BLaER1 treated with 17β-estradiol and CSF1 and Interleukin-3, amounts not matched to agents 10 nM and 100 nM (cell line): ENCODE measurements at regions not wholly inside any gene's neighbourhood (a gene's known extent, or its start where the extent isn't known, plus 50 kb on each side); places are given as distances from the start of the nearest gene placed in this dataset.

ENCODE experiments used
- H3K27ac ChIP-seq, 11 experiments: shearing (Covaris generic); formaldehyde crosslinking; 2 replicates each; pipeline ENCODE4 v1.8.1; 2022
- H3K27me3 ChIP-seq, 11 experiments: shearing (Covaris generic); formaldehyde crosslinking; 2 replicates each; pipeline ENCODE4 v1.8.1; 2022
- H3K36me3 ChIP-seq, 11 experiments: shearing (Covaris generic); formaldehyde crosslinking; 2 replicates each; pipeline ENCODE4 v1.8.1; 2022
- H3K4me1 ChIP-seq, 10 experiments: shearing (Covaris generic); formaldehyde crosslinking; 2 replicates each; pipeline ENCODE4 v1.8.1; 2022
- H3K4me2 ChIP-seq, 11 experiments: shearing (Covaris generic); formaldehyde crosslinking; 2 replicates each; pipeline ENCODE4 v1.8.1; 2022
- H3K4me3 ChIP-seq, 10 experiments: shearing (Covaris generic); formaldehyde crosslinking; 2 replicates each; pipeline ENCODE4 v1.8.1; 2022
- H3K9ac ChIP-seq, 11 experiments: shearing (Covaris generic); formaldehyde crosslinking; 2 replicates each; pipeline ENCODE4 v1.8.1; 2022
- H3K9me3 ChIP-seq, 11 experiments: shearing (Covaris generic); formaldehyde crosslinking; replicated peaks in 1 of 11; 2 replicates each; pipeline ENCODE4 v1.8.1; 2022
- H4K20me1 ChIP-seq, 11 experiments: shearing (Covaris generic); formaldehyde crosslinking; 2 replicates each; pipeline ENCODE4 v1.8.1; 2022
- Cebpa-rat ChIP-seq, 11 experiments: shearing (Covaris generic); IDR thresholded peaks; 2 replicates each; pipeline ENCODE4 v1.8.1; 2022

GRCh38 chr20:6870559-6870958 is 103.1 kb downstream of the BMP2 start:
- H3K9ac ChIP-seq: no peak overlapping the region
- no peak overlapping the region for H3K27ac ChIP-seq
- H3K9me3 ChIP-seq: no peaks in the 10 kb centered on the region
- no peaks in the 10 kb centered on the region for H3K4me1 ChIP-seq
- H4K20me1 ChIP-seq: no peaks in the 10 kb centered on the region
- TF ChIP-seq Cebpa-rat (IDR thresholded peaks at IDR 0.05): no peak
- no peak overlapping the region for H3K4me2 ChIP-seq
- no peaks in the 10 kb centered on the region for H3K36me3 ChIP-seq
- H3K4me3 ChIP-seq: no peak overlapping the region
- H3K27me3 ChIP-seq: no peaks in the 10 kb centered on the region

GRCh38 chr20:6877633-6878032 is 110.1 kb downstream of the BMP2 start:
- Histone ChIP-seq H4K20me1 (no peaks in the 10 kb centered on the region), H3K27me3 (no peaks in the 10 kb centered on the region), H3K4me3 (no peak overlapping the region), H3K4me2 (no peak overlapping the region), H3K9ac (no peak overlapping the region), H3K4me1 (no peaks in the 10 kb centered on the region), H3K27ac (no peak overlapping the region), H3K9me3 (no peaks in the 10 kb centered on the region), H3K36me3 (no peaks in the 10 kb centered on the region)
- no peak for TF ChIP-seq Cebpa-rat (IDR thresholded peaks at IDR 0.05)

DNA sequence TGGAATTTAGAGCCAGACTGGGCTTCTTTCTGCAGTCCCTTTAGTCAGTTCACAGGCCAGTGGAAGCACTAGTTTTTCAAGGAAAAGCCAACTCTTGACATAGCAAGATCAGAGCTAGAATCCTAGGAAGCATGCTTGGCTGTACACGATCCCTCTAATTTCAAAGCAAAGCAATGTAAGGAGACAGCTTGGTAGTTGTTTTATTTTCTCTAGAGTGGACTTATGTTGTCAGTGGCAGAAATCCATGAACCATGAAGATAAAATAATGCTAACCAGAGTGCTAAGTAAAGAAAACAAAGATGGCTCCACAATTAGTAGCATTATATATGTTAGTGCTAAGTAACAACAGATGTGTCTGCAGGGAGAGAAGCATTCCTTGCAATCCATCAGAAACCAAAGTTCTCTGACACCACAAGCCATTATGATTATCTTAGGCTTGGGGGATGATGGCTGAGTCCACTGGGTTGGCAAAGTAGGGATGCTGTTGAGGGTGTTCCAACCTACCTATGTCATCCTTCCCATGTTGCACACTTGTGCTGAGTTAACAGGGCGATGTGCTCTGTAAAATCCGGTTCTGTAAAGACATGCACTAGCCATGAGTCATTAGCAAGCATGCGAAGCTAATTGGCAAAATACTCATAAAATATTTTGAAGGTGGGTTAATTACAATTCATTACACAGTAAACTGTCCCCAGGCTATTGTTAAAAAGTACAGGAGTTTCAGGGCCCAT is 115.2 kb downstream of the BMP2 start:
- H3K4me2 ChIP-seq: no peak overlapping the region
- H3K9me3 ChIP-seq: no peaks in the 10 kb centered on the region
- no peaks in the 10 kb centered on the region for H3K27me3 ChIP-seq
- H3K36me3 ChIP-seq: no peaks in the 10 kb centered on the region
- no peak for TF ChIP-seq Cebpa-rat (IDR thresholded peaks at IDR 0.05)
- peaks cover 0 to 6% (median 0%) of the 10 kb centered on the region in 10 experiments; a peak in 5 of 20 replicates for H3K4me1 ChIP-seq
- no peak overlapping the region for H3K27ac ChIP-seq
- H3K9ac ChIP-seq: no peak overlapping the region
- H4K20me1 ChIP-seq: no peaks in the 10 kb centered on the region
- no peak overlapping the region for H3K4me3 ChIP-seq

GRCh38 chr20:6884114-6884513 is 116.6 kb downstream of the BMP2 start:
- H3K27me3 ChIP-seq: no peaks in the 10 kb centered on the region
- no peaks in the 10 kb centered on the region for H4K20me1 ChIP-seq
- H3K27ac ChIP-seq: no peak overlapping the region
- H3K4me3 ChIP-seq: no peak overlapping the region
- TF ChIP-seq Cebpa-rat (IDR thresholded peaks at IDR 0.05): no peak
- no peak overlapping the region for H3K9ac ChIP-seq
- H3K36me3 ChIP-seq: no peaks in the 10 kb centered on the region
- H3K4me1 ChIP-seq: peaks cover 0 to 15% (median 2%) of the 10 kb centered on the region in 10 experiments; a peak in 8 of 20 replicates
- H3K4me2 ChIP-seq: peak overlapping the region in 2 of 11 experiments; percentile 11 to 23; a peak in 2 of 22 replicates
- no peaks in the 10 kb centered on the region for H3K9me3 ChIP-seq

DNA sequence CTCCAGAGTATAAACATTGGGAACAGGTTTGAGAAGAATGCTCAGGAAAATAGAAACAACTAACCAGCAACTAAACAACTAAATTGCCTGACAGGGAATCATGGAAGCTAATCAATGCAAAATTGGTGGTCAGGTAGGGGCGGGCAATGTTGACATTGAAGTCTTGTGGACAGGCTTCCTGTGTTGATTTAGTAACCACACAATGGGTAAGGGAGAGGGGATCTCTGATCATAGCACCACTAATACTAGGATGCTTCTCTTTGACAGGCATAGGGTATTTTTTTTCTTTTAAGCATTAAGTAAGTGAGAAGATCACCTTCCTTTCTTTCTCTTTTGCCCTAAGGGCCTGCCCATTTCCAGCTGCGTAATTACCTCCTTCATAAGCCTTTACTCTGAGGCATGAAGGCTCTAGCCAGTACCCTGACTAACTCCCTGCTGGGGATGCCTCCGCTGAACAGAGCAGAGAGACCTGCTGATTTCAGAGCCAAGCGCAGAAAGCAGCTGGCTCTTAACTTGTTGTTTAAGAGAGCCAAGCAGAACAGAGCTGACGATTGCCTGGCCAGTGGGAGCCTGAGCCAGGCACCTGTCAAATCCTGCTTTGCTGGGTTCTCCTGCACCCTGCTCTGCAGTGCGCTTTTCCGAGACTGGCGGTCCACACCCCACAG is 118.7 kb downstream of the BMP2 start:
- H3K4me1 ChIP-seq: peaks cover 0 to 17% (median 2%) of the 10 kb centered on the region in 10 experiments; a peak in 8 of 20 replicates
- H3K36me3 ChIP-seq: no peaks in the 10 kb centered on the region
- no peak overlapping the region for H3K27ac ChIP-seq
- no peak for TF ChIP-seq Cebpa-rat (IDR thresholded peaks at IDR 0.05)
- H3K9me3 ChIP-seq: no peaks in the 10 kb centered on the region
- H4K20me1 ChIP-seq: no peaks in the 10 kb centered on the region
- H3K4me2 ChIP-seq: no peak overlapping the region
- no peak overlapping the region for H3K9ac ChIP-seq
- H3K27me3 ChIP-seq: no peaks in the 10 kb centered on the region
- H3K4me3 ChIP-seq: no peak overlapping the region

GRCh38 chr20:6887966-6888365 is 120.5 kb downstream of the BMP2 start:
- no peaks in the 10 kb centered on the region for H3K27me3 ChIP-seq
- no peaks in the 10 kb centered on the region for H3K9me3 ChIP-seq
- TF ChIP-seq Cebpa-rat (IDR thresholded peaks at IDR 0.05): no peak
- no peaks in the 10 kb centered on the region for H4K20me1 ChIP-seq
- H3K4me2 ChIP-seq: 0 out of 22 replicates have a peak overlapping the region, but pooled peaks of 1 of the 11 experiments have one; percentile 19
- H3K4me3 ChIP-seq: no peak overlapping the region
- no peaks in the 10 kb centered on the region for H3K36me3 ChIP-seq
- H3K9ac ChIP-seq: no peak overlapping the region
- no peak overlapping the region for H3K27ac ChIP-seq
- H3K4me1 ChIP-seq: peaks cover 0 to 17% (median 2%) of the 10 kb centered on the region in 10 experiments; a peak in 8 of 20 replicates

GRCh38 chr20:6888736-6889395 is 121.4 kb downstream of the BMP2 start:
- H3K4me3 ChIP-seq: no peak overlapping the region
- no peaks in the 10 kb centered on the region for H3K9me3 ChIP-seq
- no peaks in the 10 kb centered on the region for H4K20me1 ChIP-seq
- H3K27me3 ChIP-seq: no peaks in the 10 kb centered on the region
- H3K4me2 ChIP-seq: peak overlapping the region in 4 of 11 experiments; percentile 19 to 46 (median 38); a peak in 7 of 22 replicates
- no peaks in the 10 kb centered on the region for H3K36me3 ChIP-seq
- H3K4me1 ChIP-seq: peaks cover 0 to 17% (median 2%) of the 10 kb centered on the region in 10 experiments; a peak in 8 of 20 replicates
- no peak overlapping the region for H3K27ac ChIP-seq
- no peak for TF ChIP-seq Cebpa-rat (IDR thresholded peaks at IDR 0.05)
- H3K9ac ChIP-seq: no peak overlapping the region

GRCh38 chr20:6892724-6893123 is 125.2 kb downstream of the BMP2 start:
- Histone ChIP-seq H4K20me1 (no peaks in the 10 kb centered on the region), H3K4me1 (peaks cover 0 to 13% (median 0%) of the 10 kb centered on the region in 10 experiments; a peak in 6 of 20 replicates), H3K27me3 (no peaks in the 10 kb centered on the region), H3K27ac (no peak overlapping the region), H3K4me3 (no peak overlapping the region), H3K4me2 (no peak overlapping the region), H3K9ac (no peak overlapping the region), H3K9me3 (no peaks in the 10 kb centered on the region), H3K36me3 (no peaks in the 10 kb centered on the region)
- no peak for TF ChIP-seq Cebpa-rat (IDR thresholded peaks at IDR 0.05)

DNA sequence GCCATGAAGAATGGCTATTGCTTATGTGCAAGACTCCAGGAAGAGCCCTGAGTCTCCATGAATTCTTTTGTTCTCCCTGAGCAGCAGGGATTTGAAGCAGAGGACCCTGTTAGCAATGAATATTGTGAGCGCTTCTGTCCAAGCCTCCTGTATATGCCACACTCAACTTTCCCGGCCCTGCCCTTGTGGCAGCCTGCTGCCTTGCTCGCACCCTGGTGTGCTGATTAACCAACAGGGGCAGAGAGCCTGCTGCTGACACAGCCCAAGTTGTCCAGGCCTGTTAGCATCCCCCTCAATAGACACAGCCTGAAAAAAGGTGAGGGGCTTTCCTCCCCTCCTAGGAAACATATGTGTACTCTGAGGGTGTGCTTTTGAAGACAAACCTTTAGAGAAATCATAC is 131.4 kb downstream of the BMP2 start:
- TF ChIP-seq Cebpa-rat (IDR thresholded peaks at IDR 0.05): no peak
- Histone ChIP-seq H4K20me1 (no peaks in the 10 kb centered on the region), H3K4me1 (no peaks in the 10 kb centered on the region), H3K27ac (no peak overlapping the region), H3K36me3 (no peaks in the 10 kb centered on the region), H3K9ac (no peak overlapping the region), H3K4me3 (no peak overlapping the region), H3K4me2 (no peak overlapping the region), H3K27me3 (no peaks in the 10 kb centered on the region), H3K9me3 (no peaks in the 10 kb centered on the region)
